Cardiac fibroblast (primary cell): ENCODE measurements at regions not wholly inside any gene's neighbourhood (a gene's known extent, or its start where the extent isn't known, plus 50 kb on each side); places are given as distances from the start of the nearest gene placed in this dataset.

Experiments used
- DNase-seq, 2 donors: peaks; one replicate each; pipeline versions ENCODE4 v3.0.0 to v3.0.0-alpha.2; 2010; ENCODE audit warnings: low read depth in 2 of 2
- H3K4me3 ChIP-seq, 2 donors: replicated peaks in 1 of 2; 1 replicate in 1 of 2; 2 replicates in 1 of 2; pipeline ENCODE4 v1.5.1; 2011; ENCODE audit warnings: low read depth in 2 of 2, low read length in 2 of 2, mild to moderate bottlenecking in 2 of 2, moderate library complexity in 1 of 2
- TF ChIP-seq, protein P1 (sequence below): IDR thresholded peaks from one replicate; pipeline ENCODE4 v1.5.1; 2011; ENCODE audit warnings: low read depth, mild to moderate bottlenecking, low read length, inconsistent platforms

DNA sequence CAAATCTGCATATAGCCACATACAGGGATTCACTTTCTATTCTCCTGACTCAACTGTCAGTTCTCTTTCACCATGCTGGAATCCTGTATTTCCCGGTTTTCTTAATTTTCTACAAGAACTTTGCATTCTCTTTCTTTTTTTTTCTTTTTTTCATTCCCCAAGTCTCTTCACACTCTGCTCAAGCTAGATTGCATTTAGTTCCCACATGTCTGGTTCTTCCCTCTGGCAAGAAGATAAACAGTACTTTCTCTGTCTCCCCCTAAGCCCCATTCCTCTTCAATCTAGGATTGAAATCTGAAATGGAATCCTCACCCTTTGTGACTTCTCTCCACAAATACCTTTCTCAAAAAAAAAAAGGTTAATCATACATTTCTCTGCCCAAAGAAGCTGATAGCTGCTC lies 64.2 kb upstream of the SLC12A2 start:
- no peak for DNase-seq
- TF ChIP-seq, protein P1, sequence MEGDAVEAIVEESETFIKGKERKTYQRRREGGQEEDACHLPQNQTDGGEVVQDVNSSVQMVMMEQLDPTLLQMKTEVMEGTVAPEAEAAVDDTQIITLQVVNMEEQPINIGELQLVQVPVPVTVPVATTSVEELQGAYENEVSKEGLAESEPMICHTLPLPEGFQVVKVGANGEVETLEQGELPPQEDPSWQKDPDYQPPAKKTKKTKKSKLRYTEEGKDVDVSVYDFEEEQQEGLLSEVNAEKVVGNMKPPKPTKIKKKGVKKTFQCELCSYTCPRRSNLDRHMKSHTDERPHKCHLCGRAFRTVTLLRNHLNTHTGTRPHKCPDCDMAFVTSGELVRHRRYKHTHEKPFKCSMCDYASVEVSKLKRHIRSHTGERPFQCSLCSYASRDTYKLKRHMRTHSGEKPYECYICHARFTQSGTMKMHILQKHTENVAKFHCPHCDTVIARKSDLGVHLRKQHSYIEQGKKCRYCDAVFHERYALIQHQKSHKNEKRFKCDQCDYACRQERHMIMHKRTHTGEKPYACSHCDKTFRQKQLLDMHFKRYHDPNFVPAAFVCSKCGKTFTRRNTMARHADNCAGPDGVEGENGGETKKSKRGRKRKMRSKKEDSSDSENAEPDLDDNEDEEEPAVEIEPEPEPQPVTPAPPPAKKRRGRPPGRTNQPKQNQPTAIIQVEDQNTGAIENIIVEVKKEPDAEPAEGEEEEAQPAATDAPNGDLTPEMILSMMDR, result no peak
- H3K4me3 ChIP-seq, result no peak overlapping the region

DNA sequence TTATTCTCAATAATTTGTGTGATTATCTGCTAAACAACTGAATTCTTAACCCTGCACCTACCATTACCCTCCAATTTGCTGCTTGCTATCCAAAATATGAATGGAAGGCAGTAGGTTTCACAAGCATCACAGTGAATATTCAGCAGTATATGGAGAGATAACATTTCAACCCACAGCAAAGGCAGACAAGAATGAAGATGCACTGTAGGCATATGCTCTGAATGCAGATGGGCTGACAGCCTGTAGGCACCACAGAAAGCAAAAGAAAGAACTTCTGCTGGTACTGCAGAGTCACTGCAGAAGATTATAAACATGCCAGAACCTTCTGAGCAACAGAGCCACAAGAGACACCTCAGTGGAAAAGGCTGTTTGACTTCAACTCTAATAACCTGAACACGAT lies 63.6 kb upstream of the SLC12A2 start:
- no peak for DNase-seq
- H3K4me3 ChIP-seq, result no peak overlapping the region
- TF ChIP-seq, protein P1, result no peak

DNA sequence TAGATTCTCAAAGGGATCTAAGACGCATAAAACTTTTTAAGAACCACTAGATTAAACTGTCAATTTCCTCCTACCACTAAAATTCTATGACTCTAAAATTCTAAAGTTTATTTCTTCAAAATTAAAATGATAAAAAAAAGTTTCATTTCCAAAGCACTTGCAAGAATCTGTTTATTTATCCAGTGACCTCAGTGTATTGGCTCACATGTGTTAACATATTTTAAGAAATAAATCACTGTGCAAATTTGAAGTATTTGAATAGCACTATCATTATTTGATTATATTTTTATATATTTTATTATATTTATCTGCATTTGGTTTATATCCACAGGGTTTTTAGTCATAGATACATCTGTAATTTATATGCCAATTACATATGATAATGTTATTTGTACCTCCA lies 62.2 kb upstream of the SLC12A2 start:
- DNase-seq, result no peak
- H3K4me3 ChIP-seq, result no peak overlapping the region

More for the DNA sequence above, 62.2 kb upstream of the SLC12A2 start:
- TF ChIP-seq, protein P1, result no peak
